HG03575 (cell line): ENCODE measurements at regions not wholly inside any gene's neighbourhood (a gene's known extent, or its start where the extent isn't known, plus 50 kb on each side); places are given as distances from the start of the nearest gene placed in this dataset.

Experiments used
- ATAC-seq: cut with Tn5 transposase; IDR thresholded peaks from one replicate; pipeline ENCODE4 v1.9.1; 2021; ENCODE audit not compliant: unreplicated experiment, insufficient number of reproducible peaks, low FRiP score; ENCODE audit errors: extremely low read depth

GRCh38 chr12:116421785-116422538 is 137.2 kb upstream of the MAP1LC3B2 start:
- no peak for ATAC-seq

GRCh38 chr12:116423094-116423493 is 136.1 kb upstream of the MAP1LC3B2 start:
- no peak for ATAC-seq

- ATAC-seq, result no peak
These were observed 133.7 kb upstream of the MAP1LC3B2 start for GRCh38 chr12:116425256-116426193.

GRCh38 chr12:116426391-116427136 is 132.6 kb upstream of the MAP1LC3B2 start:
- ATAC-seq, result no peak

- ATAC-seq, result no peak
These were observed 131.8 kb upstream of the MAP1LC3B2 start for GRCh38 chr12:116427200-116427930.

GRCh38 chr12:116429826-116430360 is 129.3 kb upstream of the MAP1LC3B2 start:
- no peak for ATAC-seq

GRCh38 chr12:116430911-116431565 is 128.1 kb upstream of the MAP1LC3B2 start:
- ATAC-seq, result no peak

- no peak for ATAC-seq
These were observed 127.4 kb upstream of the MAP1LC3B2 start for GRCh38 chr12:116431677-116432300.

- ATAC-seq, result no peak
These were observed 126.8 kb upstream of the MAP1LC3B2 start for GRCh38 chr12:116432314-116432750.

GRCh38 chr12:116433249-116433648 is 125.9 kb upstream of the MAP1LC3B2 start:
- ATAC-seq, result no peak

GRCh38 chr12:116434155-116435011 is 124.8 kb upstream of the MAP1LC3B2 start:
- ATAC-seq, result no peak

- no peak for ATAC-seq
These were observed 123.2 kb upstream of the MAP1LC3B2 start for GRCh38 chr12:116435984-116436383.

GRCh38 chr12:116436561-116437249 is 122.5 kb upstream of the MAP1LC3B2 start:
- no peak for ATAC-seq

GRCh38 chr12:116441292-116441691 is 117.9 kb upstream of the MAP1LC3B2 start:
- ATAC-seq, result no peak

- no peak for ATAC-seq
These were observed 116.9 kb upstream of the MAP1LC3B2 start for GRCh38 chr12:116442304-116442703.

- ATAC-seq, result no peak
These were observed 116.2 kb upstream of the MAP1LC3B2 start for GRCh38 chr12:116442946-116443345.
